ENCODE measurements at regions not wholly inside any gene's neighbourhood (a gene's known extent, or its start where the extent isn't known, plus 50 kb on each side); places are given as distances from the start of the nearest gene placed in this dataset.

DNA sequence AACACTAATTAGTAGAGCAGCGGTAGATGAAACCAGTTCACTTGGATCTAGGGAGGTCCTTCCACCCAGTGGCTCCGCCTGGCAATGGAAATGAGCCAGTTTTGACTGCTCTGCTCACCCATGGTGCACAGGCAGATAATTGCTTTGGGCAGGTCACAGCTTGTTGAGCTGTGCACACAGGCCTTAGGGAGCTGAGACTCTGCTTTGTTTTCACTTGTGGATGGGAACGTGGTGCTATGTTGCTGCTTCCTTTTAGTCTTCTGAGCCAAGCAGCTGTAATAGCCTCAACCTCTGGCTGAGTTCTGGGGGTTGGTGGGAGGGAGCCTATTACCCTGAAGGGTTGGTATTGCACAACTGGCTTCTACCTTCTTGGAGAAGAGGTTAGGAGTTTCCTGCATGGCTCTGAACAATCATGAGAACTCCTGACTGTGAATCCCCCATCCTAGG lies 262.3 kb upstream of the MTNR1B start:
- H3K4me1 Mint-ChIP-seq (ENCODE audit: low read depth) = no peaks in the 10 kb centered on the region
- H3K27ac Mint-ChIP-seq = no peak overlapping the region
- H3K36me3 Mint-ChIP-seq (ENCODE audit: low read depth) = no peaks in the 10 kb centered on the region
- no peaks in the 10 kb centered on the region for H3K27me3 Mint-ChIP-seq (ENCODE audit: low read depth)
- peaks cover 22% of the 10 kb centered on the region for H3K9me3 Mint-ChIP-seq
- no peak overlapping the region for H3K4me3 Mint-ChIP-seq

DNA sequence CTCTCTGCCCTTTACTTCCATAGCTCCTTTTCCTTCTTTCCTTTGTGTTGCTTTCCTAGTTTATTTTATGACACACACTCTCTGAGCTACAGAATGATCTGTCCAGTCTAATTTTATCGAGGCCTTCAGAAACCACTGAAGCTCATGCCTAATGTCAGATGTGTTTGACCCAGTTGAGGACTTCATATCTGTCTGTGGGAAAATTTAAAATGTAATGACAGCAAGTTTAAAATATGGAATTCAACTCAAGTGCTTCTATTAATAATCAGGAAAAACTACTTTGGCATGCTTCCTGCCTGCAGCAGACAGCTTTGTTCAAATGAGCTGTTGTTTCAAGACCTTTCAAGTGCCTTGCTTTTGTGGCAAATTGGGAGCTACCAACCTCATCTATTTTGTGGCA lies 261.8 kb upstream of the MTNR1B start:
- no peak overlapping the region for H3K27ac Mint-ChIP-seq
- no peaks in the 10 kb centered on the region for H3K36me3 Mint-ChIP-seq (ENCODE audit: low read depth)
- no peak overlapping the region for H3K4me3 Mint-ChIP-seq
- H3K4me1 Mint-ChIP-seq (ENCODE audit: low read depth) = no peaks in the 10 kb centered on the region
- H3K27me3 Mint-ChIP-seq (ENCODE audit: low read depth) = no peaks in the 10 kb centered on the region
- H3K9me3 Mint-ChIP-seq = peaks cover 22% of the 10 kb centered on the region

DNA sequence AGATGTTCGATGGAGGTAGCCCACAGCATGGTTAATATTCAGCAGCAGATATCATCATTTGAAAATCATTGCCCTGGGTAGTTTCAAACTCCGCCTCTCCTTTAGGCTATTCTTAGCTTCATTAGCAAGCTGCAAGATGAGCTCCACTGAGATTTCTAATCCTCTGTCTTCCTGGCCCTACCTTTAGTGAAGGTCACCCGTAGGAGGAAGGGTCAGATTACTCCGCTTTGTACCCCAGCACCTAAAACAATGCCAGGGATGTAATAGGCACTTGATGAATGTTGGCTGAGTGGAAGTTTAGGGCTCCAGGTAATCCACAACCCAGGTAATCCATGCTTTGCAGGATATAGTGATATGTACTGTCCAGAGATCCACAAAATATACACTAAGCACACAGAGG lies 260.1 kb upstream of the MTNR1B start:
- H3K27me3 Mint-ChIP-seq (ENCODE audit: low read depth) = no peaks in the 10 kb centered on the region
- H3K36me3 Mint-ChIP-seq (ENCODE audit: low read depth) = no peaks in the 10 kb centered on the region
- H3K27ac Mint-ChIP-seq = no peak overlapping the region
- no peaks in the 10 kb centered on the region for H3K4me1 Mint-ChIP-seq (ENCODE audit: low read depth)
- peaks cover 19% of the 10 kb centered on the region for H3K9me3 Mint-ChIP-seq
- H3K4me3 Mint-ChIP-seq = no peak overlapping the region

DNA sequence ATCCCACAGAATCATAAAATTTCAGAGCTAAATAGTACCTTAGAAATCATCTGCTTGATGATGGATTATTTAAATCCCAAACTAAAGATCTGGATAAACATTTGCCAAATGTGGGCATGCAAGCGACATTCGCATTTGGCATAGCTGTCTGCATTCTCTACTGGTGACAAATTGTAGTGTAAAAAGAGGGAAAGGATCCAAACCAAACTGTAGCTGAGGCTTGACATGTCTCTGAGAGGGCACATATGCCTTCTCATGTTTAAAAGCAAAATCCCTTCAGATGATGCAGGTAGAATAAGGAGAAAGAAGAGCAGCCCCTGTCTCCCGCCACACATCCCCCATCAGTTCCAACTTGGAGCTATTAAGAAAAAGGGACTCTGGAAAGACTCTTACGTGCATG lies 257.5 kb upstream of the MTNR1B start:
- H3K9me3 Mint-ChIP-seq = no peaks in the 10 kb centered on the region
- no peaks in the 10 kb centered on the region for H3K27me3 Mint-ChIP-seq (ENCODE audit: low read depth)
- no peaks in the 10 kb centered on the region for H3K4me1 Mint-ChIP-seq (ENCODE audit: low read depth)
- H3K36me3 Mint-ChIP-seq (ENCODE audit: low read depth) = no peaks in the 10 kb centered on the region
- H3K4me3 Mint-ChIP-seq = no peak overlapping the region
- H3K27ac Mint-ChIP-seq = no peak overlapping the region

DNA sequence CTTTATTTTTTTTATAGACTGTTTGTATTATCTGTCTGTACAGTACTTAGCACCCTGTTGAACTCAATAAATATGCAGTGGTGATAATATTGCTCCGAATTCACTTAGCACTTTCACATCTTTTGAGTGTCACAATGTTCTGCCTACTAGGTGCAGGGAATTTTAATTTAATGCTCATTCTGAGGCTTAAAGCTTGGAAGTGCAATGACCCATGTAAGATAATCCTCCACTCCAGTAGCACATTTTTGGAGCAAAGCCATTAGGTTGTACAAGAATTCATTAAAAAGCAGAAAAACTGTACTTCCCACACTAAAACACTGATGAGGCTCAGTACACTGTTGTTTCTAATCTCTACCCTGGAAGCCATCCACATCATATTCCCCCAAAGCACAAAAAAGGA lies 255.3 kb upstream of the MTNR1B start:
- no peaks in the 10 kb centered on the region for H3K27me3 Mint-ChIP-seq (ENCODE audit: low read depth)
- no peak overlapping the region for H3K4me3 Mint-ChIP-seq
- H3K36me3 Mint-ChIP-seq (ENCODE audit: low read depth) = no peaks in the 10 kb centered on the region
- H3K9me3 Mint-ChIP-seq = no peaks in the 10 kb centered on the region
- no peaks in the 10 kb centered on the region for H3K4me1 Mint-ChIP-seq (ENCODE audit: low read depth)
- no peak overlapping the region for H3K27ac Mint-ChIP-seq

DNA sequence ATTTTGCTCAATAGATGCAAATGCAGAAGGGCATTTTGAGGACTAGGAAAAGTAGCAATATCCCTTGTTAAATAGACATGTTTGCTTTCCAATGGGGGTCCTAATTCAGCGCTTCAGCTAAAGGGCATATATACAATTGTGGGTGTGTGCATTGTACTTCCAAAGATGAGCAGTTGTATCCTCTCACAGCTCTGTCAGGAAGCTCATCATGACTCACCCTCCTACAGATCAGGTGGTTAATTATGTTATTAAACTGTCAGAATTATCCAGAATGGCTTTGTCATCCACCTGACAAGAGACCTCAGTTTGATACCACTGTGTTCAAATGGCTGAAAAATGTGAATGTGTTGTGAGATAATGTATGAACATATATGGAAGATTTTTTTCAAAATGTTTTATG lies 252.2 kb upstream of the MTNR1B start:
- H3K36me3 Mint-ChIP-seq (ENCODE audit: low read depth) = no peaks in the 10 kb centered on the region
- no peaks in the 10 kb centered on the region for H3K27me3 Mint-ChIP-seq (ENCODE audit: low read depth)
- H3K27ac Mint-ChIP-seq = no peak overlapping the region
- H3K4me3 Mint-ChIP-seq = no peak overlapping the region
- H3K9me3 Mint-ChIP-seq = no peaks in the 10 kb centered on the region
- no peaks in the 10 kb centered on the region for H3K4me1 Mint-ChIP-seq (ENCODE audit: low read depth)

DNA sequence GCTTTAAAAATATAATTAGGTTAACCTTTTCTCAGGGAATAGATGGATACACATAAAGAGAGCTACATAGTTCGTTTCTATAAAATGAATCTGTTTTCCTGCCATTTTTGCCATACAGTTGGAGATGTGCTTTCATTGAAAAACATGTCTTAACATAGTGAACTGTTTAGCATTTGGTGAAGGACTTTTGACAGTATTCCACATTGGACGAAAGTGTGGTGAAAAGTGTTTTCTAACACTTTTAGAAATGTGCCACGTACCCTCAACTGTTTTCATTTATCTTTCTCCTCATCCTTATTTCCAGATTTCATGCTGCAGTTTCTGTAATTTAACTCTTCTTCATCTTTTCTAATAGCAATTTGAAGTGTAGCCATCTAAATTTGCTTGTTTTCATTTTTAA lies 249.1 kb upstream of the MTNR1B start:
- Mint-ChIP-seq H3K27ac (no peak overlapping the region), H3K36me3 (ENCODE audit: low read depth) (no peaks in the 10 kb centered on the region), H3K9me3 (no peaks in the 10 kb centered on the region), H3K27me3 (ENCODE audit: low read depth) (no peaks in the 10 kb centered on the region), H3K4me3 (no peak overlapping the region), H3K4me1 (ENCODE audit: low read depth) (no peaks in the 10 kb centered on the region)

DNA sequence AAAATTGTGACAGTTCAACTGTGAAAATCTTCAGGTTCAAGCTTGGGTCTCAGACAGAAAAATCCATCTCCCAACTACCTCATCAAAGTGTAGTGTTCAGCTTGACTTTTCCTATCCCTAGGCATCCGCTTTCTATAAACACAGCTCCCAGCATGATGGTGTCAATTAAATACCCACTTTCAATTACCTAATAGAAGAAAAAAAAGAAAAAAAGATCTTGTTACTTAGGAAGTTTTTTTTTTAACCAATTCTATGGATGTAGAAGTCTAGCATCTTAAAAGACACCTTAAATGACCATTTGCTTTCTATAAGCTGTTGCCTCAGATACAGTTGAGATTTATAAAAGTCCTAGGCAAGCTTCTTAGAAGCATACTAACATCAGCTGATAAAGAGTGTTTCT lies 244.1 kb upstream of the MTNR1B start:
- Mint-ChIP-seq H3K27ac (no peak overlapping the region), H3K4me1 (ENCODE audit: low read depth) (no peaks in the 10 kb centered on the region), H3K27me3 (ENCODE audit: low read depth) (no peaks in the 10 kb centered on the region), H3K4me3 (no peak overlapping the region), H3K9me3 (no peaks in the 10 kb centered on the region), H3K36me3 (ENCODE audit: low read depth) (no peaks in the 10 kb centered on the region)

DNA sequence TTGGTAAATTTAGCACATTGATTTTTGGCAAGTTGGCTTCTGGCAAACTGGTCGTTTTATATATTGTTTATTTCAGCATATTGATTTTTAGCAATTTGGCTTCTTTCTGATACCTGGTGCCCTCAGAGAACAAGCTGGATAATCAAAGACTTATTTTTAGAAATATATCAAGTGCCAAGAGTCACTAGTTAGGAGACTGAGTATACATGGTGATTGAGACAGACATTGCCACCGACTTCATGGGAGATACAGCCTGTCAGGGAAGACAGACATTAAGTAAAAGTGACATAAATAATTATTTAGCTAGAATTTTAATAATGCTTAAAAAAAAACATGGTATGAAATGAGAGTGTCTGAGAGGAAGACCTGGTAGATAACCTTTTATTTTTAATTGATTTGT lies 242.3 kb upstream of the MTNR1B start:
- Mint-ChIP-seq H3K36me3 (ENCODE audit: low read depth) (no peaks in the 10 kb centered on the region), H3K4me1 (ENCODE audit: low read depth) (no peaks in the 10 kb centered on the region)

DNA sequence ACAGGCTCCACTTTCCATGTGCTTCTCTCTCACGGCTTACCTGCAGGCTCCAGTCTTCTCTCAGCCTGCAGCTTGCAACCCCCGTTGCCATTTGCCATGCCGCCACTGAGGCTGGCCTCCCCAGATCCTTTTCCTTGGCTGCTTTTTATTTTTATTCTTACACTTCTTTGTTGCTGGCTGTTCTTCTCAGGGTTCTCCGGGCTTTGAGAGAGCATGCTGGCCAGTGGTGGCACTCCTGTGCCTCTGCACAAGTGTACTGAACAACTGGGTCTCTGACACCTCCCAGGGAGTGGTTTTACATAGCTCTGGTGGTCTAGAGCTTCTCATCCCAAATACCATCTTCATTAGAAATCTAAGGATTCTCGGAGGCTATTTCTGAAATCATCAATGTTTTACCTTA lies 241.7 kb upstream of the MTNR1B start:
- no peak overlapping the region for H3K4me3 Mint-ChIP-seq
- H3K9me3 Mint-ChIP-seq = no peaks in the 10 kb centered on the region
- H3K36me3 Mint-ChIP-seq (ENCODE audit: low read depth) = no peaks in the 10 kb centered on the region
- H3K27ac Mint-ChIP-seq = no peak overlapping the region
- no peaks in the 10 kb centered on the region for H3K4me1 Mint-ChIP-seq (ENCODE audit: low read depth)
- H3K27me3 Mint-ChIP-seq (ENCODE audit: low read depth) = no peaks in the 10 kb centered on the region

More for the DNA sequence above, 242.3 kb upstream of the MTNR1B start:
- Mint-ChIP-seq H3K27ac (no peak overlapping the region), H3K4me3 (no peak overlapping the region), H3K9me3 (no peaks in the 10 kb centered on the region), H3K27me3 (ENCODE audit: low read depth) (no peaks in the 10 kb centered on the region)

DNA sequence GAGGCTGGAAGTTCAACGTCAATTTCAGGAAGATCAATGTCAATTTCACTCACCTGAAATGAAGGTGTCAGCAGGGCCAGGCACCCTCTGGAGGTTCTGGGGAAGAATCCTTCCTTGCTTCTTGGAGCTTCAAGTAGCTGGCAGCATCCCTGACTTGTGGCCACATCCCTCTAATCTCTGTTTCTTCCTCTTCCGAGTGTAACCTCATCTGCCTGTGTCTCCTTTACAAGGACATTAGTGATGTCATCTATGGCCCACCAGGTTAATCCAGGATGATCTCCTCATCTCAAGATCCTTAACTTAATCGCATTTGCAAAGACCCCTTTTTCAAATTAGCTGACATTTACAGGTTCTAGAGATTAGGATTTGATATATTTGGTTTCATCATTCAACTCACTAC lies 240.8 kb upstream of the MTNR1B start:
- Mint-ChIP-seq H3K27me3 (ENCODE audit: low read depth) (no peaks in the 10 kb centered on the region), H3K27ac (no peak overlapping the region), H3K4me3 (no peak overlapping the region), H3K4me1 (ENCODE audit: low read depth) (no peaks in the 10 kb centered on the region), H3K9me3 (no peaks in the 10 kb centered on the region), H3K36me3 (ENCODE audit: low read depth) (no peaks in the 10 kb centered on the region)

DNA sequence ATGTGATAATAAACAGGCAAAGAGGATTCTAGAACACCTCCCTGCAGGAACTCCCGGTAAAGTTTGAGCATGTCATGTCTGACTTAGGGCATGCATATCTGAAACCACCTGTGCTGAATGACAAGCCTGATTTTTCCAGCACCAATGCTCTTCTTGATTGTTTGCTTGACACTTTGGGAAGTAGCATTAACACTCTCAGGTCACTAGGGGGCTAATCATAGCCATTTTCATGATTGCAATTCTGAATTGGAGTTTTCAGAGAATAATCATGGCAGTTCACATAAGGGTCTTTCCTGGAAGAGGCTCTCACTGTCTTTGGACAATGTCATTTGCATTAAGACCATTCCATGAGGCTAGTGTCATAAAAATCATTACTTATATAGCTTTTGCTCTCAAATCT lies 234.4 kb upstream of the MTNR1B start:
- no peaks in the 10 kb centered on the region for H3K36me3 Mint-ChIP-seq (ENCODE audit: low read depth)
- H3K4me3 Mint-ChIP-seq = no peak overlapping the region
- no peaks in the 10 kb centered on the region for H3K27me3 Mint-ChIP-seq (ENCODE audit: low read depth)
- H3K4me1 Mint-ChIP-seq (ENCODE audit: low read depth) = no peaks in the 10 kb centered on the region
- H3K9me3 Mint-ChIP-seq = no peaks in the 10 kb centered on the region
- no peak overlapping the region for H3K27ac Mint-ChIP-seq

DNA sequence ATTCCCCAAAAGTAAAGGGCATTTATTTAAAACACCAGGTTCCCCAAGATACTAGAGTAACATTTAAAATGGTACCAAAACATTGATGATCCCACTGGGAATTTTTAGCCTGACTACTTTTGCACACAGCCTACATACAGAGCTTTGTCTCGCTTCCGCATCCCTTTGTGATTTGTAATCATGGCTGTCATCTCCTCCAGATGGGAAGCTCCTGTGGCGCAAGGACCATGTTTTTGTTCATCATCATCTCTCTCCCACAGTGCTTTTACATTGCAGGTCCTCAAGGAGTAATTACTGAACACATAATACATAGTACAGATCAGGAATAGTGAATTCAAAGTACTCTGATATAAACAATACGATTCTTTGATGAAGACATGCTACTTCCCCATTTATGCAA lies 231.2 kb upstream of the MTNR1B start:
- Mint-ChIP-seq H3K36me3 (ENCODE audit: low read depth) (no peaks in the 10 kb centered on the region), H3K27ac (no peak overlapping the region), H3K9me3 (no peaks in the 10 kb centered on the region), H3K4me3 (no peak overlapping the region), H3K4me1 (ENCODE audit: low read depth) (no peaks in the 10 kb centered on the region), H3K27me3 (ENCODE audit: low read depth) (no peaks in the 10 kb centered on the region)

DNA sequence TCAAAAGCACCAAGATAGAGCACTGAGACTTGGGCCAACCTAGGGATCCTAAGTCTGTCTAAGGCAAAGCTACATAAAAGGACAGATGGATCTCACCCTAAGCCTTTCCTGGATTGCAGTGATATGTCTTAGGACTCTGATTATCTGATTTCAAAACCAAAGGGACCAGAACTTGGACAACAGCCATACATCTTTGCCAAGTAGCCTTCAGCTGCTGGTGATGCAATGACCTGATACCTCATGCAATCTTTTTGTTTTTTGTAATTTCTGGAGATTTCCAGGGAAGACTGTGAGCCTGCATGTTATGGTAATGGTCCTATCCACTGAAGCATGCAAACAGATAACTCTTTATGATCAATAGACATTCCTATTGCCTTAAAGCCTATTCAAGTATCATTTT lies 230.4 kb upstream of the MTNR1B start:
- no peaks in the 10 kb centered on the region for H3K9me3 Mint-ChIP-seq
- H3K36me3 Mint-ChIP-seq (ENCODE audit: low read depth) = no peaks in the 10 kb centered on the region
- H3K27ac Mint-ChIP-seq = no peak overlapping the region
- no peaks in the 10 kb centered on the region for H3K27me3 Mint-ChIP-seq (ENCODE audit: low read depth)
- no peak overlapping the region for H3K4me3 Mint-ChIP-seq
- H3K4me1 Mint-ChIP-seq (ENCODE audit: low read depth) = no peaks in the 10 kb centered on the region

DNA sequence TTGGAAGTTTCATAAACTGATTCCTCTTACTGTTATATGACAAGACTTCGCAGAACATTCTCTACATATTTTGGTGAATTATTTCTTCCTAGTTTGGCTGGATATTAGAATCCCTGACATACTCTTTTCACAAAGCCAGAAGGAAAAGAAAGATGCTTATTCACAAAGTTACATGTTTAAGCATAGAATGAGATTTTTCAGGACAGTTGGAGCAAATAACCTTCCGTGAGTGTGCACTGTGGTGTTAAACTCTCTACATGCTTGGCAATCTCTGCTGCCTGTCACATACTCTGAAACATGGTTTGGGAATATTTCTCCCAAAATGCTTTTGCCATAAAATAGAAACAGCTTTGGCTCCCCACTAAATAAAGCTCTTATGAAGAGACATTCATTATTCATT lies 230.0 kb upstream of the MTNR1B start:
- H3K27me3 Mint-ChIP-seq (ENCODE audit: low read depth) = no peaks in the 10 kb centered on the region
- no peak overlapping the region for H3K27ac Mint-ChIP-seq
- H3K4me3 Mint-ChIP-seq = no peak overlapping the region
- no peaks in the 10 kb centered on the region for H3K36me3 Mint-ChIP-seq (ENCODE audit: low read depth)
- no peaks in the 10 kb centered on the region for H3K9me3 Mint-ChIP-seq
- H3K4me1 Mint-ChIP-seq (ENCODE audit: low read depth) = no peaks in the 10 kb centered on the region

DNA sequence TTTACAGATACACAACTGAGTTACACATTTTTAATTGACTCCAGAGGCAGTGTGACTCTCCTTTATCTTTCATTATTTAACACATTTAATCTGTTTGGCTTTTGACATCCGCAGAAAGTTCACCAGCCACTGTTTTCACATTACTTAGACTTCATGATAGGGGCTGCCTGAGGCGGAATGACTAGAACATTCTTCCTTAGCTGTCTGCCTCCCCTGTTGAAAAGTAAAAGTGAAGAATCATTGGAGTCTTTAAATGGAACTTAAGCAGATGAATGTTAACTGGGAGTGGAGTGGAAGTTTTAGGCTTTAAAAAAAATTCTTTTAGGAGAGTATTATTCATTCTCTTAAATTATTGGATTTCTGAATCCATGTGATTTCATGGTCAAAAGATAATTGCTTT lies 229.2 kb upstream of the MTNR1B start:
- Mint-ChIP-seq H3K4me3 (no peak overlapping the region), H3K36me3 (ENCODE audit: low read depth) (no peaks in the 10 kb centered on the region), H3K27ac (no peak overlapping the region), H3K27me3 (ENCODE audit: low read depth) (no peaks in the 10 kb centered on the region), H3K9me3 (no peaks in the 10 kb centered on the region), H3K4me1 (ENCODE audit: low read depth) (no peaks in the 10 kb centered on the region)
